ENCODE measurements at regions not wholly inside any gene's neighbourhood (a gene's known extent, or its start where the extent isn't known, plus 50 kb on each side); places are given as distances from the start of the nearest gene placed in this dataset.

DNA sequence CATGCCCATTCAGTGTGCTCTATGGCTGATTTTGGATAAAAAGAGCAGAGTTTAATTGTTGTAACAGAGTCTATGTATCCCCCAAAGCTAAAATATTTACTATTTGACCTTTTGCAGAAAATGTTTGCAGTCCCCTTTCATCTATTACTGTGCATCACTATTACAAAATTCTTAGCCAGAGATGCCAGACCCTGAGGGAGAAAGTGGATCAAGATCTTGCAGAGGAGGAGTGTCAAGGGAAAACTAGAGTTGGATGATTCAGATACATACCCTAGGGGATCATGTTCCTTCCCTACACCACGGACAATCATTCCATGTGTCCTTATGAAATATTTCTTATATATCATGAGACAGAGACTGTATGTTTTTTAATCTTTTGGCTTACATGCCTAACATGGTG lies 68.6 kb upstream of the TPRG1 start:
- Histone ChIP-seq H3K9me3 (ENCODE audit: insufficient read depth, low read depth, low read length) (peaks cover 3% of the 10 kb centered on the region), H3K4ac (ENCODE audit: low read depth, low read length) (no peak overlapping the region), H3K27me3 (ENCODE audit: insufficient read depth, low read length) (no peaks in the 10 kb centered on the region), H3K4me3 (ENCODE audit: low read depth, low read length) (no peak overlapping the region), H4K91ac (ENCODE audit: low read depth, low read length) (no peak overlapping the region), H4K12ac (ENCODE audit: low read depth, low read length) (no peak overlapping the region), H3K4me1 (ENCODE audit: control insufficient read depth in 1 of 2, insufficient read depth in 2 of 2, low read length in 2 of 2) (peaks cover 3 to 6% of the 10 kb centered on the region in 2 experiments), H3K18ac (ENCODE audit: low read length) (no peak overlapping the region), H2BK120ac (ENCODE audit: insufficient read depth, low read length, poor library complexity) (no peak overlapping the region), H3K79me2 (ENCODE audit: control insufficient read depth, insufficient read depth, low read length, poor library complexity) (no peaks in the 10 kb centered on the region), H3K9ac (ENCODE audit: low read length) (no peak overlapping the region), H2BK5ac (ENCODE audit: low read depth, low read length, poor library complexity) (peak overlapping the region; percentile 46), H3K27ac (ENCODE audit: low read depth, low read length) (no peak overlapping the region), H2AFZ (ENCODE audit: insufficient read depth, low read length, poor library complexity) (no peak overlapping the region), H3K36me3 (ENCODE audit: control insufficient read depth in 1 of 2, insufficient read depth in 2 of 2, low read length in 2 of 2) (no peaks in the 10 kb centered on the region), H3K79me1 (ENCODE audit: low read length) (peaks cover 6% of the 10 kb centered on the region), H3K14ac (ENCODE audit: low read length) (no peak overlapping the region), H3K4me2 (ENCODE audit: low read length) (no peak overlapping the region), H2AK5ac (ENCODE audit: low read length) (no peak overlapping the region), H4K8ac (ENCODE audit: low read depth, low read length) (no peak overlapping the region), H3K23ac (ENCODE audit: low read length) (no peak overlapping the region), H2BK12ac (ENCODE audit: low read length) (no peak overlapping the region)
- DNase-seq: no peak
- no CpG with 5 or more reads among the region's 1 CpG for WGBS (ENCODE audit: extremely low coverage, insufficient coverage, insufficient read length)

DNA sequence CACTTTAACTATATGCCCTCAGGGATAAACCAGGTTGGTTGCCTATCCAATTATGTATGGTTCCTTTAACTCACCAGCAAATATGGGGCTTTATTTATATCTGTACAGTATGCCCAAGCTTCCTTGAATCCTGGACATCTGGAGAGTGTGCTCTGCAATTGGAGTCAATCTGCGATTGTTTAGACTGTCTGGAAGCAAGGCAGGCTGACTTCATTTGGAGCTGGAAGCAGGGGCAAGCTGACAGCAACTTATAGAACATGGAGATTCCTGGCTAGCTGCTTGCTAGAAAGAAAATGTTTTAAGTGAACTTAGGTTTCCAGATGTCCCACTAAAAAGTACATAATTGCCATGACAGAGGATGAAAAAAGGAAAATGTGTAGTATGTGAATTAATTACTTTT lies 63.7 kb upstream of the TPRG1 start:
- H3K9ac ChIP-seq (ENCODE audit: low read length): no peak overlapping the region
- no peak overlapping the region for H3K14ac ChIP-seq (ENCODE audit: low read length)
- H3K9me3 ChIP-seq (ENCODE audit: insufficient read depth, low read depth, low read length): no peaks in the 10 kb centered on the region
- H3K18ac ChIP-seq (ENCODE audit: low read length): no peak overlapping the region
- H3K36me3 ChIP-seq (ENCODE audit: control insufficient read depth in 1 of 2, insufficient read depth in 2 of 2, low read length in 2 of 2): no peaks in the 10 kb centered on the region
- no peak overlapping the region for H4K91ac ChIP-seq (ENCODE audit: low read depth, low read length)
- H2AK5ac ChIP-seq (ENCODE audit: low read length): no peak overlapping the region
- no peak overlapping the region for H3K4ac ChIP-seq (ENCODE audit: low read depth, low read length)
- no peaks in the 10 kb centered on the region for H3K27me3 ChIP-seq (ENCODE audit: insufficient read depth, low read length)
- H4K8ac ChIP-seq (ENCODE audit: low read depth, low read length): no peak overlapping the region
- H3K79me1 ChIP-seq (ENCODE audit: low read length): peaks cover 4% of the 10 kb centered on the region
- H3K79me2 ChIP-seq (ENCODE audit: control insufficient read depth, insufficient read depth, low read length, poor library complexity): no peaks in the 10 kb centered on the region
- H2BK5ac ChIP-seq (ENCODE audit: low read depth, low read length, poor library complexity): no peak overlapping the region
- no peak overlapping the region for H3K23ac ChIP-seq (ENCODE audit: low read length)
- H3K4me3 ChIP-seq (ENCODE audit: low read depth, low read length): no peak overlapping the region
- DNase-seq: no peak
- no peak overlapping the region for H2BK12ac ChIP-seq (ENCODE audit: low read length)
- no peak overlapping the region for H2BK120ac ChIP-seq (ENCODE audit: insufficient read depth, low read length, poor library complexity)
- no CpG with 5 or more reads among the region's 1 CpG for WGBS (ENCODE audit: extremely low coverage, insufficient coverage, insufficient read length)
- no peak overlapping the region for H3K4me2 ChIP-seq (ENCODE audit: low read length)
- H3K27ac ChIP-seq (ENCODE audit: low read depth, low read length): peak overlapping the region; percentile 64
- peaks cover 4% of the 10 kb centered on the region in 2 experiments for H3K4me1 ChIP-seq (ENCODE audit: control insufficient read depth in 1 of 2, insufficient read depth in 2 of 2, low read length in 2 of 2)
- H4K12ac ChIP-seq (ENCODE audit: low read depth, low read length): no peak overlapping the region
- no peak overlapping the region for H2AFZ ChIP-seq (ENCODE audit: insufficient read depth, low read length, poor library complexity)

DNA sequence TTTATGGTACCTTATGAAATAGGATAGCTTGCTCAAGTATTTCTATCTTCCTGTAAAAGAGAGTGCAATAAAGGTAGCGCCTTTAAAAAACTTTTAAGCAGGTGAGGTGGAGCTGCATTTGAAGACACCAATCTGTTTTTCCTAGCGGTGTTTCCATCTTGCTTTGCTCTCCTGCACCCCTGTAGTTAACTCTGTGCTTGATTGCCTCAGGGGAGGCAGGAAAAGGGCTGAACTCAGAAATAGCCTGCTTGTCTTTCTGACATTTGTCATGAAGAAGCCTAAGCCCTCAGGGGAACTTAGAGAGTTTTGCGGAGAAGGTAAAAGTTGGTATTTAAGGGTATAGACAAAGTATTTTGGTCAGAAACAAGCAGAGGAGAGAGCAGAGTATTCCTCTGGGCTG lies 63.0 kb upstream of the TPRG1 start:
- Histone ChIP-seq H3K36me3 (ENCODE audit: control insufficient read depth in 1 of 2, insufficient read depth in 2 of 2, low read length in 2 of 2) (no peaks in the 10 kb centered on the region), H2AFZ (ENCODE audit: insufficient read depth, low read length, poor library complexity) (no peak overlapping the region), H3K9me3 (ENCODE audit: insufficient read depth, low read depth, low read length) (no peaks in the 10 kb centered on the region), H2AK5ac (ENCODE audit: low read length) (no peak overlapping the region), H3K27ac (ENCODE audit: low read depth, low read length) (peak overlapping the region; percentile 93), H3K4me3 (ENCODE audit: low read depth, low read length) (no peak overlapping the region), H3K79me2 (ENCODE audit: control insufficient read depth, insufficient read depth, low read length, poor library complexity) (no peaks in the 10 kb centered on the region), H3K4me2 (ENCODE audit: low read length) (peak overlapping the region; percentile 49), H2BK120ac (ENCODE audit: insufficient read depth, low read length, poor library complexity) (no peak overlapping the region), H3K18ac (ENCODE audit: low read length) (no peak overlapping the region), H2BK5ac (ENCODE audit: low read depth, low read length, poor library complexity) (peak overlapping the region; percentile 92), H3K4ac (ENCODE audit: low read depth, low read length) (no peak overlapping the region), H3K27me3 (ENCODE audit: insufficient read depth, low read length) (no peaks in the 10 kb centered on the region), H3K79me1 (ENCODE audit: low read length) (peaks cover 4% of the 10 kb centered on the region), H3K4me1 (ENCODE audit: control insufficient read depth in 1 of 2, insufficient read depth in 2 of 2, low read length in 2 of 2) (peaks cover 4% of the 10 kb centered on the region in 2 experiments), H3K14ac (ENCODE audit: low read length) (no peak overlapping the region), H3K23ac (ENCODE audit: low read length) (no peak overlapping the region), H4K8ac (ENCODE audit: low read depth, low read length) (peak overlapping the region; percentile 62), H4K12ac (ENCODE audit: low read depth, low read length) (no peak overlapping the region), H4K91ac (ENCODE audit: low read depth, low read length) (no peak overlapping the region), H3K9ac (ENCODE audit: low read length) (no peak overlapping the region), H2BK12ac (ENCODE audit: low read length) (peak overlapping the region; percentile 62)
- DNase-seq: no peak
- no CpG with 5 or more reads among the region's 3 CpGs for WGBS (ENCODE audit: extremely low coverage, insufficient coverage, insufficient read length)

DNA sequence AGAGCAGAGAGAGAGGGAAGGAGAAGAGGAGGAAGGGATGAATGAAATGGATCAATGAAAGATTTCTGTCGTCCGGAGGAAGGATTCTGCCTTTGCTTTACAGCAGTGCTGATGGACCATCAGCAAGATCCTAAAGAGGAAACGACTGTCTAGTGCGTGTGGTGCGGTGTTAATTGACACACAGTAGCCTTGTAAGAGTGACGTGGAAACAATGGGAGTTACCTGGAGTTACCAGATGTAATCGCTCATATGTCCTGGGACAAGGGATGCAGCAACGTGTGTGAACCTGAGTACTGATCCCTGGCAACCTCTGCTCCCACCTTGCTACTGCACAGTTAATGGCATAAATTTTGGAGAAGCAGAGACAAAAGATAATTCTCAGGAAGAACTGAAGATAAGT lies 62.6 kb upstream of the TPRG1 start:
- peak overlapping the region; percentile 62 for H2BK12ac ChIP-seq (ENCODE audit: low read length)
- H3K27ac ChIP-seq (ENCODE audit: low read depth, low read length): peak overlapping the region; percentile 93
- H2BK5ac ChIP-seq (ENCODE audit: low read depth, low read length, poor library complexity): peak overlapping the region; percentile 92
- H3K9ac ChIP-seq (ENCODE audit: low read length): no peak overlapping the region
- H3K23ac ChIP-seq (ENCODE audit: low read length): no peak overlapping the region
- H3K4ac ChIP-seq (ENCODE audit: low read depth, low read length): no peak overlapping the region
- no peak overlapping the region for H3K4me3 ChIP-seq (ENCODE audit: low read depth, low read length)
- peak overlapping the region; percentile 62 for H4K8ac ChIP-seq (ENCODE audit: low read depth, low read length)
- no peak overlapping the region for H3K18ac ChIP-seq (ENCODE audit: low read length)
- no peak overlapping the region for H2AK5ac ChIP-seq (ENCODE audit: low read length)
- H3K79me2 ChIP-seq (ENCODE audit: control insufficient read depth, insufficient read depth, low read length, poor library complexity): no peaks in the 10 kb centered on the region
- H3K14ac ChIP-seq (ENCODE audit: low read length): peak overlapping the region; percentile 61
- no peak overlapping the region for H2AFZ ChIP-seq (ENCODE audit: insufficient read depth, low read length, poor library complexity)
- WGBS (ENCODE audit: extremely low coverage, insufficient coverage, insufficient read length): no CpG with 5 or more reads among the region's 8 CpGs
- no peaks in the 10 kb centered on the region for H3K27me3 ChIP-seq (ENCODE audit: insufficient read depth, low read length)
- no peaks in the 10 kb centered on the region for H3K9me3 ChIP-seq (ENCODE audit: insufficient read depth, low read depth, low read length)
- H2BK120ac ChIP-seq (ENCODE audit: insufficient read depth, low read length, poor library complexity): peak overlapping the region; percentile 4
- no peak for DNase-seq
- peaks cover 4% of the 10 kb centered on the region in 2 experiments for H3K4me1 ChIP-seq (ENCODE audit: control insufficient read depth in 1 of 2, insufficient read depth in 2 of 2, low read length in 2 of 2)
- no peaks in the 10 kb centered on the region for H3K36me3 ChIP-seq (ENCODE audit: control insufficient read depth in 1 of 2, insufficient read depth in 2 of 2, low read length in 2 of 2)
- H4K12ac ChIP-seq (ENCODE audit: low read depth, low read length): no peak overlapping the region
- H3K4me2 ChIP-seq (ENCODE audit: low read length): peak overlapping the region; percentile 49
- no peak overlapping the region for H4K91ac ChIP-seq (ENCODE audit: low read depth, low read length)
- peaks cover 4% of the 10 kb centered on the region for H3K79me1 ChIP-seq (ENCODE audit: low read length)
